ENCODE measurements at regions not wholly inside any gene's neighbourhood (a gene's known extent, or its start where the extent isn't known, plus 50 kb on each side); places are given as distances from the start of the nearest gene placed in this dataset.

GRCh38 chr17:21517538-21518293 is 141.6 kb downstream of the KCNJ12 start:
- Histone ChIP-seq H2AK5ac (ENCODE audit: insufficient read length, low read length) (no peak overlapping the region), H3K27me3 (ENCODE audit: insufficient read depth, low read length) (no peaks in the 10 kb centered on the region), H3K79me2 (ENCODE audit: insufficient read depth, low read length) (no peaks in the 10 kb centered on the region), H3K27ac (ENCODE audit: insufficient read length, low read depth, low read length) (no peak overlapping the region), H3K23ac (ENCODE audit: insufficient read length, low read depth, low read length) (no peak overlapping the region), H4K20me1 (ENCODE audit: control insufficient read depth, insufficient read depth, insufficient read length) (no peaks in the 10 kb centered on the region), H2BK15ac (ENCODE audit: low read depth, low read length) (no peak overlapping the region), H3K4ac (ENCODE audit: low read depth, low read length) (no peak overlapping the region), H3K9ac (ENCODE audit: extremely low read depth, insufficient read length, low read length) (no peak overlapping the region), H2BK20ac (ENCODE audit: low read depth, low read length, poor library complexity, severe bottlenecking) (no peak overlapping the region), H3K4me1 (ENCODE audit: insufficient read depth, low read length) (no peaks in the 10 kb centered on the region; the same call in 1 of the 2 replicates), H3K23me2 (ENCODE audit: insufficient read length, low read depth, low read length, poor library complexity, severe bottlenecking) (no peaks in the 10 kb centered on the region), H4K91ac (ENCODE audit: insufficient read length, low read depth, low read length) (no peak overlapping the region), H3K56ac (ENCODE audit: insufficient read length, low read depth, low read length) (no peak overlapping the region), H3K4me2 (ENCODE audit: insufficient read depth, insufficient read length, low read length) (no peak overlapping the region), H2BK120ac (ENCODE audit: low read depth, low read length, poor library complexity, severe bottlenecking) (no peak overlapping the region), H4K8ac (replicated peaks; ENCODE audit: insufficient read length, low read depth, low read length) (no peak overlapping the region), H3K18ac (ENCODE audit: insufficient read length, low read depth, low read length) (no peak overlapping the region), H3K9me3 (ENCODE audit: control insufficient read depth, low read depth, low read length) (no peaks in the 10 kb centered on the region), H3K79me1 (ENCODE audit: insufficient read depth, low read depth, low read length, poor library complexity, severe bottlenecking) (no peaks in the 10 kb centered on the region), H2BK5ac (ENCODE audit: insufficient read length, low read length) (no peak overlapping the region), H2BK12ac (ENCODE audit: insufficient read length, low read depth, low read length) (no peak overlapping the region), H3K14ac (ENCODE audit: insufficient read depth, low read length) (no peak overlapping the region), H3T11ph (ENCODE audit: low read length) (no peak overlapping the region), H4K5ac (ENCODE audit: insufficient read length, low read depth, low read length) (no peak overlapping the region), H2AFZ (ENCODE audit: low read length) (no peak overlapping the region)
- Mint-ChIP-seq H3K4me3 (no peak overlapping the region), H3K27me3 (ENCODE audit: low read depth) (peaks cover 7% of the 10 kb centered on the region), H3K9me3 (peaks cover 4 to 8% of the 10 kb centered on the region in 2 experiments; a peak in 4 of 5 replicates), H3K36me3 (ENCODE audit: insufficient read depth in 1 of 3, low read depth in 3 of 3) (no peaks in the 10 kb centered on the region), H3K4me1 (peaks cover 22 to 33% of the 10 kb centered on the region in 2 experiments), H3K27ac (no peak overlapping the region; a peak in 1 of 7 replicates)
- WGBS (ENCODE audit: extremely low coverage, insufficient read length, low lambda C conversion rate), result no CpG with 5 or more reads among the region's 9 CpGs
- TF ChIP-seq CTCF (conservative IDR thresholded peaks at IDR 0.05), result no peak
- no peak for DNase-seq

Measured in H9 (cell line).